ENCODE measurements at regions not wholly inside any gene's neighbourhood (a gene's known extent, or its start where the extent isn't known, plus 50 kb on each side); places are given as distances from the start of the nearest gene placed in this dataset.

DNA sequence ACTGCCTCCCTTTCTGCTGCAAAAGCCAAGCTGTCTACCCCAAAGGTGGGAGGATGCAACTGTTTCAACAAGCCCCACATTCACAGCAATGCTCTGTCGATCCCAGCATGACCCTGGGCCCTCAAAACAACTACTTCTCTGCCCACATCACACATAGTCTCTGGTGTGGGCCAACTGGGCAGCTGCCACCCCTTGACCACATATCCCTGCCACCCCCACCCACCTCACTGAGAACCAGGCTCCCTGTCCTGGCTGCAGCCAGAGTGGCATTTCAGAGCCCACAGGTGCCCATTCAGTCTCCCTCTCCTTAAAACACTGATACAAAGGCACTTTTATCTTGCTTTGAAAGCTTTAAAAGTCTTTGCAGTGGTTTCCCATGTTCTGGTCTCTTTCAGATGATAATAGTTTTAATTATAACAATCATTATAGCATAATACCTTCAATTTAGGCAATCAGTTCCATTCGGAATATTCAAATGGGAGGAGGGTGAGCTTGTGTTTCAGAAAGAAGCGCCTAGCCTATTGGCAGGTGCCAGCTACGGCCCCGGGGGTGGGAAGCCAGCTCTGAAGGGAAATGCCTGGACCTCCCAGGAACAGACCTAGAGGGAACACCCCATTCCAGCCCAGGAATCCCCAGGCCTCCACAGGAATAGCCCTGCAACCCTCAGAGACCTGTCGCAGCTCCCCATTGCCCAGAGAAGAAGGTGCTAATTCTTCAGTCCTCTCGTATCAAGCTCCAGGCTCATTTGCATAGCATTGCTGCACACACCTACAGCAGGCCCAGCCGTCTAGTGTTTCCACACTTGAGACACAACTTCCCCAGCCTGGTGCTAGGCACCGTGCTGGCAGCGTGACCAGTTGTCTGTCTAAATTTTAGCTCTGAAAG, 90.8 kb downstream of the C5orf15 start (continued):
- TF ChIP-seq, protein P1, sequence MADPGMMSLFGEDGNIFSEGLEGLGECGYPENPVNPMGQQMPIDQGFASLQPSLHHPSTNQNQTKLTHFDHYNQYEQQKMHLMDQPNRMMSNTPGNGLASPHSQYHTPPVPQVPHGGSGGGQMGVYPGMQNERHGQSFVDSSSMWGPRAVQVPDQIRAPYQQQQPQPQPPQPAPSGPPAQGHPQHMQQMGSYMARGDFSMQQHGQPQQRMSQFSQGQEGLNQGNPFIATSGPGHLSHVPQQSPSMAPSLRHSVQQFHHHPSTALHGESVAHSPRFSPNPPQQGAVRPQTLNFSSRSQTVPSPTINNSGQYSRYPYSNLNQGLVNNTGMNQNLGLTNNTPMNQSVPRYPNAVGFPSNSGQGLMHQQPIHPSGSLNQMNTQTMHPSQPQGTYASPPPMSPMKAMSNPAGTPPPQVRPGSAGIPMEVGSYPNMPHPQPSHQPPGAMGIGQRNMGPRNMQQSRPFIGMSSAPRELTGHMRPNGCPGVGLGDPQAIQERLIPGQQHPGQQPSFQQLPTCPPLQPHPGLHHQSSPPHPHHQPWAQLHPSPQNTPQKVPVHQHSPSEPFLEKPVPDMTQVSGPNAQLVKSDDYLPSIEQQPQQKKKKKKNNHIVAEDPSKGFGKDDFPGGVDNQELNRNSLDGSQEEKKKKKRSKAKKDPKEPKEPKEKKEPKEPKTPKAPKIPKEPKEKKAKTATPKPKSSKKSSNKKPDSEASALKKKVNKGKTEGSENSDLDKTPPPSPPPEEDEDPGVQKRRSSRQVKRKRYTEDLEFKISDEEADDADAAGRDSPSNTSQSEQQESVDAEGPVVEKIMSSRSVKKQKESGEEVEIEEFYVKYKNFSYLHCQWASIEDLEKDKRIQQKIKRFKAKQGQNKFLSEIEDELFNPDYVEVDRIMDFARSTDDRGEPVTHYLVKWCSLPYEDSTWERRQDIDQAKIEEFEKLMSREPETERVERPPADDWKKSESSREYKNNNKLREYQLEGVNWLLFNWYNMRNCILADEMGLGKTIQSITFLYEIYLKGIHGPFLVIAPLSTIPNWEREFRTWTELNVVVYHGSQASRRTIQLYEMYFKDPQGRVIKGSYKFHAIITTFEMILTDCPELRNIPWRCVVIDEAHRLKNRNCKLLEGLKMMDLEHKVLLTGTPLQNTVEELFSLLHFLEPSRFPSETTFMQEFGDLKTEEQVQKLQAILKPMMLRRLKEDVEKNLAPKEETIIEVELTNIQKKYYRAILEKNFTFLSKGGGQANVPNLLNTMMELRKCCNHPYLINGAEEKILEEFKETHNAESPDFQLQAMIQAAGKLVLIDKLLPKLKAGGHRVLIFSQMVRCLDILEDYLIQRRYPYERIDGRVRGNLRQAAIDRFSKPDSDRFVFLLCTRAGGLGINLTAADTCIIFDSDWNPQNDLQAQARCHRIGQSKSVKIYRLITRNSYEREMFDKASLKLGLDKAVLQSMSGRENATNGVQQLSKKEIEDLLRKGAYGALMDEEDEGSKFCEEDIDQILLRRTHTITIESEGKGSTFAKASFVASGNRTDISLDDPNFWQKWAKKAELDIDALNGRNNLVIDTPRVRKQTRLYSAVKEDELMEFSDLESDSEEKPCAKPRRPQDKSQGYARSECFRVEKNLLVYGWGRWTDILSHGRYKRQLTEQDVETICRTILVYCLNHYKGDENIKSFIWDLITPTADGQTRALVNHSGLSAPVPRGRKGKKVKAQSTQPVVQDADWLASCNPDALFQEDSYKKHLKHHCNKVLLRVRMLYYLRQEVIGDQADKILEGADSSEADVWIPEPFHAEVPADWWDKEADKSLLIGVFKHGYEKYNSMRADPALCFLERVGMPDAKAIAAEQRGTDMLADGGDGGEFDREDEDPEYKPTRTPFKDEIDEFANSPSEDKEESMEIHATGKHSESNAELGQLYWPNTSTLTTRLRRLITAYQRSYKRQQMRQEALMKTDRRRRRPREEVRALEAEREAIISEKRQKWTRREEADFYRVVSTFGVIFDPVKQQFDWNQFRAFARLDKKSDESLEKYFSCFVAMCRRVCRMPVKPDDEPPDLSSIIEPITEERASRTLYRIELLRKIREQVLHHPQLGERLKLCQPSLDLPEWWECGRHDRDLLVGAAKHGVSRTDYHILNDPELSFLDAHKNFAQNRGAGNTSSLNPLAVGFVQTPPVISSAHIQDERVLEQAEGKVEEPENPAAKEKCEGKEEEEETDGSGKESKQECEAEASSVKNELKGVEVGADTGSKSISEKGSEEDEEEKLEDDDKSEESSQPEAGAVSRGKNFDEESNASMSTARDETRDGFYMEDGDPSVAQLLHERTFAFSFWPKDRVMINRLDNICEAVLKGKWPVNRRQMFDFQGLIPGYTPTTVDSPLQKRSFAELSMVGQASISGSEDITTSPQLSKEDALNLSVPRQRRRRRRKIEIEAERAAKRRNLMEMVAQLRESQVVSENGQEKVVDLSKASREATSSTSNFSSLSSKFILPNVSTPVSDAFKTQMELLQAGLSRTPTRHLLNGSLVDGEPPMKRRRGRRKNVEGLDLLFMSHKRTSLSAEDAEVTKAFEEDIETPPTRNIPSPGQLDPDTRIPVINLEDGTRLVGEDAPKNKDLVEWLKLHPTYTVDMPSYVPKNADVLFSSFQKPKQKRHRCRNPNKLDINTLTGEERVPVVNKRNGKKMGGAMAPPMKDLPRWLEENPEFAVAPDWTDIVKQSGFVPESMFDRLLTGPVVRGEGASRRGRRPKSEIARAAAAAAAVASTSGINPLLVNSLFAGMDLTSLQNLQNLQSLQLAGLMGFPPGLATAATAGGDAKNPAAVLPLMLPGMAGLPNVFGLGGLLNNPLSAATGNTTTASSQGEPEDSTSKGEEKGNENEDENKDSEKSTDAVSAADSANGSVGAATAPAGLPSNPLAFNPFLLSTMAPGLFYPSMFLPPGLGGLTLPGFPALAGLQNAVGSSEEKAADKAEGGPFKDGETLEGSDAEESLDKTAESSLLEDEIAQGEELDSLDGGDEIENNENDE (IDR thresholded peaks at IDR 0.05; ENCODE audit: insufficient replicate concordance, low read length), result no peak
- TF ChIP-seq NRF1 (IDR thresholded peaks at IDR 0.05; ENCODE audit: low read depth, low read length) (no peak), CTBP2 (IDR thresholded peaks at IDR 0.05; ENCODE audit: borderline replicate concordance, insufficient read depth, insufficient read length, low read length) (no peak), FOSL1 (IDR thresholded peaks at IDR 0.05; ENCODE audit: insufficient read depth, low read depth, low read length) (no peak), ZNF274 (IDR thresholded peaks at IDR 0.05; ENCODE audit: borderline replicate concordance, extremely low read depth, low read length) (no peak), POU5F1 (IDR thresholded peaks at IDR 0.05; ENCODE audit: low read depth, low read length) (no peak), CHD1 (IDR thresholded peaks at IDR 0.05; ENCODE audit: low read depth, low read length) (no peak)
- TF ChIP-seq, protein P2, sequence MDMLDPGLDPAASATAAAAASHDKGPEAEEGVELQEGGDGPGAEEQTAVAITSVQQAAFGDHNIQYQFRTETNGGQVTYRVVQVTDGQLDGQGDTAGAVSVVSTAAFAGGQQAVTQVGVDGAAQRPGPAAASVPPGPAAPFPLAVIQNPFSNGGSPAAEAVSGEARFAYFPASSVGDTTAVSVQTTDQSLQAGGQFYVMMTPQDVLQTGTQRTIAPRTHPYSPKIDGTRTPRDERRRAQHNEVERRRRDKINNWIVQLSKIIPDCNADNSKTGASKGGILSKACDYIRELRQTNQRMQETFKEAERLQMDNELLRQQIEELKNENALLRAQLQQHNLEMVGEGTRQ (IDR thresholded peaks at IDR 0.05; ENCODE audit: low read length), result no peak
